Gastroesophageal sphincter (tissue), 4 donors: ENCODE measurements at regions not wholly inside any gene's neighbourhood (a gene's known extent, or its start where the extent isn't known, plus 50 kb on each side); places are given as distances from the start of the nearest gene placed in this dataset.
A peak's percentile ranks its signal among the peaks of the same experiment; 100 is the strongest.

Experiments
- ATAC-seq: fragments of 150-250 bp; one replicate; pipeline ENCODE4 v1.9.1; 2016; ENCODE audit warnings: mild to moderate bottlenecking, moderate library complexity
- H3K27ac ChIP-seq, 4 donors: fragments of 200-600 bp; sonication (generic) in 3 of 4; 1 replicate in 3 of 4; 2 replicates in 1 of 4; pipeline ENCODE4 v1.5.1; 2016 to 2019
- H3K27me3 ChIP-seq: fragments of 200-600 bp; sonication (generic); one replicate; pipeline ENCODE4 v1.5.1; 2019
- H3K36me3 ChIP-seq, 2 donors: fragments of 200-600 bp; sonication (generic); one replicate each; pipeline ENCODE4 v1.5.1; 2019; ENCODE audit warnings: control low read depth in 1 of 2
- H3K4me1 ChIP-seq, 3 donors: fragments of 200-600 bp; sonication (generic); 1 replicate in 2 of 3; 2 replicates in 1 of 3; pipeline ENCODE4 v1.5.1; 2016 to 2019; ENCODE audit warnings: control low read depth in 2 of 3
- H3K4me3 ChIP-seq, 2 donors: fragments of 200-600 bp; sonication (generic); one replicate each; pipeline ENCODE4 v1.5.1; 2019; ENCODE audit warnings: mild to moderate bottlenecking in 1 of 2, moderate library complexity in 1 of 2
- H3K9me3 ChIP-seq, 3 donors: fragments of 200-600 bp; sonication (generic); one replicate each; pipeline ENCODE4 v1.5.1; 2017 to 2019; ENCODE audit warnings: control low read depth in 2 of 3
- EP300 ChIP-seq: sonication (generic); formaldehyde crosslinking; IDR thresholded peaks from one replicate; pipeline ENCODE4 v1.6.1; 2017; ENCODE audit warnings: antibody characterized with exemption, mild to moderate bottlenecking
- POLR2A ChIP-seq, 2 donors: fragments of 450-650 bp; IDR thresholded peaks; one replicate each; pipeline ENCODE4 v1.6.1; 2017; ENCODE audit warnings: antibody characterized with exemption in 2 of 2, mild to moderate bottlenecking in 2 of 2, moderate library complexity in 1 of 2
- POLR2AphosphoS5 ChIP-seq: sonication (generic); formaldehyde crosslinking; IDR thresholded peaks from one replicate; pipeline ENCODE4 v1.6.1; 2017; ENCODE audit warnings: antibody characterized with exemption
- WGBS, 2 donors: methylation state at CpG; one replicate each; pipeline ENCODE4 v1.1.5; 2018; ENCODE audit warnings: low coverage in 1 of 2; 5-methylcytosine and 5-hydroxymethylcytosine counted together
- TF ChIP-seq, protein P1 (sequence below), 4 experiments: fragments of 200-600 bp in 2 of 4; fragments of 450-650 bp in 2 of 4; sonication (generic) in 1 of 4; IDR thresholded peaks; one replicate each; pipeline ENCODE4 v1.5.1; 2017 to 2019; ENCODE audit warnings: antibody characterized with exemption in 4 of 4, mild to moderate bottlenecking in 2 of 4, moderate library complexity in 2 of 4

DNA sequence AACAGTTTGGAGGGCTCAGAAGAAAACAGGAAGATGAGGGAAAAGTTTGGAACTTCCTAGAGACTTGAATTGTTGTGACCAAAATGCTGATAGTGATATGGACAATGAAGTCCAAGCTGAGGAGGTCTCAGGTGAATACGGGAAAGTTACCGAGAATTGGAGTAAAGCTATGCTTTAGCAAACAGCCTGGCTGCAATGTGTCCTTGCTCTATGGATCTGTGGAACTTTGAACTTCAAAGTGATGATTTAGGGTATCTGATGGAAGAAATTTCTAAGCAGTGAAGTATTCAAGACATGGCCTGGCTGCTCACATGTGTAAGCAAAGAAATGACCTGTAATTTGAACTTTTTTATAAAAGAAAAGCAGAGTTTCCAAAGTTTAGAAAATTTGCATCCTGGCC, 240.2 kb upstream of the KLF14 start:
- no peak overlapping the region for H3K27ac ChIP-seq
- H3K4me3 ChIP-seq: no peak overlapping the region
- H3K9me3 ChIP-seq: no peaks in the 10 kb centered on the region
- peaks cover 5 to 54% (median 13%) of the 10 kb centered on the region in 3 donors for H3K4me1 ChIP-seq
- ATAC-seq: no peak
- 80 to 91% methylated on average over 2 of the region's 2 CpGs for WGBS, 2 donors
- no peaks in the 10 kb centered on the region for H3K27me3 ChIP-seq
- H3K36me3 ChIP-seq: peaks cover 0 to 22% of the 10 kb centered on the region in 2 donors
- TF ChIP-seq POLR2A (IDR thresholded peaks at IDR 0.05) (no peak), EP300 (no peak), POLR2AphosphoS5 (no peak)
- TF ChIP-seq, protein P1, sequence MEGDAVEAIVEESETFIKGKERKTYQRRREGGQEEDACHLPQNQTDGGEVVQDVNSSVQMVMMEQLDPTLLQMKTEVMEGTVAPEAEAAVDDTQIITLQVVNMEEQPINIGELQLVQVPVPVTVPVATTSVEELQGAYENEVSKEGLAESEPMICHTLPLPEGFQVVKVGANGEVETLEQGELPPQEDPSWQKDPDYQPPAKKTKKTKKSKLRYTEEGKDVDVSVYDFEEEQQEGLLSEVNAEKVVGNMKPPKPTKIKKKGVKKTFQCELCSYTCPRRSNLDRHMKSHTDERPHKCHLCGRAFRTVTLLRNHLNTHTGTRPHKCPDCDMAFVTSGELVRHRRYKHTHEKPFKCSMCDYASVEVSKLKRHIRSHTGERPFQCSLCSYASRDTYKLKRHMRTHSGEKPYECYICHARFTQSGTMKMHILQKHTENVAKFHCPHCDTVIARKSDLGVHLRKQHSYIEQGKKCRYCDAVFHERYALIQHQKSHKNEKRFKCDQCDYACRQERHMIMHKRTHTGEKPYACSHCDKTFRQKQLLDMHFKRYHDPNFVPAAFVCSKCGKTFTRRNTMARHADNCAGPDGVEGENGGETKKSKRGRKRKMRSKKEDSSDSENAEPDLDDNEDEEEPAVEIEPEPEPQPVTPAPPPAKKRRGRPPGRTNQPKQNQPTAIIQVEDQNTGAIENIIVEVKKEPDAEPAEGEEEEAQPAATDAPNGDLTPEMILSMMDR (IDR thresholded peaks at IDR 0.05): no peak

DNA sequence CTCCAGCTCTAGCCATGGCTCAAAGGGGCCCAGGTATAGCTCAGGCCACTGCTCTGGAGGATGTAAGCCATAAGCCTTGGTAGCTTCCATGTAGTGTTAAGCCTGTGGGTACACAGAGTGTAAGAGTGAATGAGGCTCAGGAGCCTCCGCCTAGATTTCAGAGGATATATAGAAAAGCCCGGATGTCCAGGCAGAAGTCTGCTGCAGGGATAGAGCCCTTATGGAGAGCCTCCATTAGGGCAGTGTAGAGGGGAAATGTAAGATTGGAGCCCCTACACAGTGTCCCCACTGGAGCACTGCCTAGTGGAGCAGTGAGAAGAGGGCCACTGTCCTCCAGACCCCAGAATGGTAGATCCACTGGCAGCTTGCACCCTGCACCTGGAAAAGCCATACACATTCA, 240.8 kb upstream of the KLF14 start:
- H3K27ac ChIP-seq: no peak overlapping the region
- ATAC-seq: no peak
- H3K4me3 ChIP-seq: no peak overlapping the region
- no peaks in the 10 kb centered on the region for H3K9me3 ChIP-seq
- WGBS, 2 donors: 83 to 92% methylated on average over 2 of the region's 2 CpGs
- TF ChIP-seq POLR2AphosphoS5 (no peak), EP300 (no peak), POLR2A (IDR thresholded peaks at IDR 0.05) (no peak)
- TF ChIP-seq, protein P1 (IDR thresholded peaks at IDR 0.05): no peak
- H3K36me3 ChIP-seq: peaks cover 0 to 23% of the 10 kb centered on the region in 2 donors
- no peaks in the 10 kb centered on the region for H3K27me3 ChIP-seq
- H3K4me1 ChIP-seq: peaks cover 5 to 54% (median 13%) of the 10 kb centered on the region in 3 donors

DNA sequence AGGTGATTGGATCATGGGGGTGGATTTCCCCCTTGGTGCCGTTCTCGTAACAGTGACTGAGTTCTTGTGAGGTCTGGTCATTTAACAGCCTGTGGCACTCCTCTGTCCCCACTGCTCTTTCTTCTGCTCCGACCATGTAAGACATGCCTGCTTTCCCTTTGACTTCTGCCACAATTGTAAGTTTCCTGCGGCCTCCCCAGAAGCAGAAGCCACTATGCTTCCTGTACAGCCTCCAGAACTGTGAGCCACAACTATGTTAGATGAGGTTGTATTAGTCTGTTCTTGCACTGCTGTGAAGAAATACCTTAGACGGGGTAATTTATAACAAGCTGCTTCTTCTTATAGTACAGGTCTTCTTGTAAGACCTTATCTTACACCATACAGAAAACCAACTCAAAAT, 241.7 kb upstream of the KLF14 start:
- ATAC-seq: no peak
- WGBS, 2 donors: 80 to 100% methylated on average over 2 to 5 of the region's 5 CpGs

DNA sequence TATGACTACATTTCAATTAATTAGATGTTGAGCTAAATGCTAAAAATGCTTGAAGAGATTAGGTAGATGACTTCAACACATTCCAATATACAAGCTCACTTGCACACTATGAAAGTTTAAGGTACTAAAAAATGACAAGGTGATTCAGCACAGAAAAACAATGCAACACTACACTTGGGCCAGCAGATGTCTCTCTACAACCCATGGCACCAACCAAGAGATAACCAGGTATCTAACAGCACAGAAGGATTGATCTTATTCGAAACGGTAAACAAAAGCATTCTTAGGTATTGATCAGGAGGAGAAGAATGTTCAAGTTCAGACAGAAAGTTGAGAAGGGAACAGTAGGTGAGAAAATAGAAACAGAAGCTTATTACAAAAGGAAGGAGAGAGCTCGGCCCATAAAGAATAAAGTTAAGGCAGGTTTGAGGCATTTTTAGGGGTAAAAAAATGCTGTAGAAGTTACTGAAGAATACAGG, 248.2 kb upstream of the KLF14 start:
- Histone ChIP-seq H3K4me1 (peaks cover 32 to 75% (median 33%) of the 10 kb centered on the region in 3 donors), H3K9me3 (no peaks in the 10 kb centered on the region), H3K27me3 (no peaks in the 10 kb centered on the region), H3K27ac (peak overlapping the region in 2 of 4 donors; percentile 62 to 68), H3K4me3 (no peak overlapping the region), H3K36me3 (peaks cover 0 to 31% of the 10 kb centered on the region in 2 donors)
- no peak for ATAC-seq
- TF ChIP-seq POLR2A (IDR thresholded peaks at IDR 0.05) (no peak), POLR2AphosphoS5 (peak; percentile 13), EP300 (no peak)
- TF ChIP-seq, protein P1 (IDR thresholded peaks at IDR 0.05): peak; percentile 39 to 70 (median 66)
- 27 to 36% methylated on average over 3 of the region's 3 CpGs for WGBS, 2 donors

More for the DNA sequence above, 241.7 kb upstream of the KLF14 start:
- H3K4me1 ChIP-seq: peaks cover 1 to 49% (median 5%) of the 10 kb centered on the region in 3 donors
- H3K27ac ChIP-seq: no peak overlapping the region
- H3K27me3 ChIP-seq: no peaks in the 10 kb centered on the region
- H3K9me3 ChIP-seq: no peaks in the 10 kb centered on the region
- TF ChIP-seq, protein P1 (IDR thresholded peaks at IDR 0.05): no peak
- TF ChIP-seq EP300 (no peak), POLR2AphosphoS5 (no peak), POLR2A (IDR thresholded peaks at IDR 0.05) (no peak)
- peaks cover 0 to 28% of the 10 kb centered on the region in 2 donors for H3K36me3 ChIP-seq
- H3K4me3 ChIP-seq: no peak overlapping the region

DNA sequence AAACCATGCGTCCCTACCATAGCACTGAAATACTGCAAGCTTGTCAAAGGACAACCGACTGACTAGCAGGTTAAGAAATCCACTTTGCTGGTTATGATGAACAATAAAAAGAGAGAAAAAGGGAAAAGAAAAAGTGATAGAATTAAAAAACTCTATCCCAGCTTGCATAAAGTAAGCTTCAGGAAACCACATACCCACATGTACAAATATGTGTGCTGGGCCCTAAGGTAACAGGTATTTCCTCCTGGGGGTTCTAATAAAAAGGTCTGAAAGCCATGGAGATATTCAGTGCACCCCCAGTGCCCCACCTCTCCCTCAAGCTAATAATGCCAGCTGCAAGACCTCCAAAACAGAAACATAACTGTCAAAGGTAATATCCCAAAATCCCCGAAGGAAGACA, 248.6 kb upstream of the KLF14 start:
- 30 to 43% methylated on average over 1 to 3 of the region's 3 CpGs for WGBS, 2 donors
- peaks cover 0 to 29% of the 10 kb centered on the region in 2 donors for H3K36me3 ChIP-seq
- H3K4me1 ChIP-seq: peaks cover 32 to 80% (median 37%) of the 10 kb centered on the region in 3 donors
- no peak for ATAC-seq
- H3K4me3 ChIP-seq: no peak overlapping the region
- TF ChIP-seq POLR2A (IDR thresholded peaks at IDR 0.05): no peak
- TF ChIP-seq, protein P1 (IDR thresholded peaks at IDR 0.05): no peak
- no peak for TF ChIP-seq POLR2AphosphoS5
- TF ChIP-seq EP300: no peak
- H3K27ac ChIP-seq: peak overlapping the region in 2 of 4 donors; percentile 62 to 68
- H3K9me3 ChIP-seq: no peaks in the 10 kb centered on the region
- H3K27me3 ChIP-seq: no peaks in the 10 kb centered on the region
